Tibial nerve (tissue), 4 donors: ENCODE measurements at regions not wholly inside any gene's neighbourhood (a gene's known extent, or its start where the extent isn't known, plus 50 kb on each side); places are given as distances from the start of the nearest gene placed in this dataset.

Experiments
- DNase-seq, 2 donors: peaks; one replicate each; pipeline ENCODE4 v3.0.0-alpha.2; 2019; ENCODE audit warnings: low spot score in 2 of 2
- H3K27ac ChIP-seq, 4 donors: fragments of 200-600 bp; sonication (generic) in 3 of 4; one replicate each; pipeline ENCODE4 v1.5.1; 2017 to 2019; ENCODE audit warnings: mild to moderate bottlenecking in 1 of 4
- H3K27me3 ChIP-seq, 2 donors: fragments of 200-600 bp; sonication (generic) in 1 of 2; one replicate each; pipeline versions ENCODE4 v1.5.1 to v1.6.0; 2017 to 2019
- H3K36me3 ChIP-seq, 3 donors: fragments of 200-600 bp; sonication (generic); one replicate each; pipeline ENCODE4 v1.5.1; 2018 to 2019
- H3K4me1 ChIP-seq, 4 donors: fragments of 200-600 bp; sonication (generic) in 3 of 4; one replicate each; pipeline ENCODE4 v1.5.1; 2017 to 2019
- H3K4me3 ChIP-seq, 4 donors: fragments of 200-600 bp; sonication (generic) in 3 of 4; one replicate each; pipeline ENCODE4 v1.5.1; 2017 to 2019; ENCODE audit warnings: mild to moderate bottlenecking in 1 of 4, moderate library complexity in 1 of 4
- H3K9me3 ChIP-seq, 4 donors: fragments of 200-600 bp; sonication (generic) in 3 of 4; one replicate each; pipeline ENCODE4 v1.5.1; 2017 to 2019
- CTCF ChIP-seq, 5 experiments: fragments of 200-600 bp in 3 of 5; fragments of 450-650 bp in 2 of 5; sonication (generic) in 3 of 5; IDR thresholded peaks; one replicate each; pipeline ENCODE4 v1.5.1; 2016 to 2019; ENCODE audit warnings: antibody characterized with exemption in 5 of 5, mild to moderate bottlenecking in 3 of 5, moderate library complexity in 2 of 5
- EP300 ChIP-seq, 2 donors: sonication (generic); formaldehyde crosslinking; IDR thresholded peaks; one replicate each; pipeline ENCODE4 v1.6.1; 2017; ENCODE audit warnings: antibody characterized with exemption in 2 of 2, mild to moderate bottlenecking in 1 of 2
- POLR2A ChIP-seq, 2 donors: fragments of 450-650 bp; IDR thresholded peaks; one replicate each; pipeline ENCODE4 v1.6.1; 2017; ENCODE audit warnings: antibody characterized with exemption in 2 of 2, mild to moderate bottlenecking in 2 of 2, moderate library complexity in 2 of 2
- WGBS, 2 donors: methylation state at CpG; one replicate each; pipeline ENCODE4 v1.1.5; 2018; 5-methylcytosine and 5-hydroxymethylcytosine counted together

- Histone ChIP-seq H3K27me3 (no peaks in the 10 kb centered on the region), H3K4me3 (no peak overlapping the region), H3K4me1 (no peaks in the 10 kb centered on the region), H3K9me3 (no peaks in the 10 kb centered on the region), H3K27ac (no peak overlapping the region), H3K36me3 (no peaks in the 10 kb centered on the region)
- 27 to 74% methylated on average over 1 of the region's 1 CpG for WGBS, 2 donors
- TF ChIP-seq EP300 (IDR thresholded peaks at IDR 0.05) (no peak), POLR2A (IDR thresholded peaks at IDR 0.05) (no peak), CTCF (IDR thresholded peaks at IDR 0.05) (no peak)
- DNase-seq, result no peak
Measured at GRCh38 chr2:180675170-180675569, 305.2 kb upstream of the UBE2E3 start.

GRCh38 chr2:180672377-180672776, 308.0 kb upstream of the UBE2E3 start:
- 68 to 87% methylated on average over 1 of the region's 1 CpG for WGBS, 2 donors

DNA sequence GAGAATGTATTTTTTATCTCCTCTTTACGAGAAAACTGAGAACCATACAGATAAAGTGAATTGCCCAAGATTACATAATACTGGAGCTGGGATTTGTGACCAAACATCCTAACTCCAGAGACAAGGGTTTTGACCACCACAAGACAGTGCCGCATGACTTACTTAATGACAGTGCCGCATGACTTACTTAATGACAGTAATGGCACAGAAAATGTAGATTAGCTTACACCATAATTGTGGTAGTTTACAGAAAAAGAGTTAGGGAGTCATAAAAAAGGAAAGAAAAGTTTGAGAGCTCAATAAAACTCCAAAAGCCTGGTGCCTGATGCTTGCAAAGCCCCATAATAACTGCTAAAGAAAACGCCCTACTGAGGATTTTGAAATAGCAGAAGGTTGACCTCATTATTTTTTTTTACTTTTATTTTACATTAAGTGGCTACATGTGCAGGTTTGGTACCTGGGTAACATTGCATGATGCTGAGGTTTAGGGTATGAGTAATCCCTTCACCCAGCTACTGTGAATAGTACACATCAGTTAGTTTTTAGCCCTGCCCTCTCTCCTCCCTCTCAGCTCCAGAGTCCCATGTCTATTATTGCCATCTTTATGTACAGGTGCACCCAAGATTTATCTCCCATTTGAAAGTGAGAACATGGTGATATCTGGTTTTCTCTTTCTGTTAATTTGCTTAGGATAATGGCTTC, 310.0 kb upstream of the UBE2E3 start:
- TF ChIP-seq EP300 (IDR thresholded peaks at IDR 0.05) (no peak), POLR2A (IDR thresholded peaks at IDR 0.05) (no peak), CTCF (IDR thresholded peaks at IDR 0.05) (no peak)
- Histone ChIP-seq H3K27ac (no peak overlapping the region), H3K36me3 (no peaks in the 10 kb centered on the region), H3K4me1 (no peaks in the 10 kb centered on the region), H3K27me3 (no peaks in the 10 kb centered on the region), H3K4me3 (no peak overlapping the region), H3K9me3 (no peaks in the 10 kb centered on the region)
- WGBS, 2 donors, result 73% methylated on average over 4 of the region's 4 CpGs
- DNase-seq, result no peak

More at GRCh38 chr2:180672377-180672776, 308.0 kb upstream of the UBE2E3 start:
- H3K27ac ChIP-seq, result no peak overlapping the region
- no peak for DNase-seq
- H3K36me3 ChIP-seq, result no peaks in the 10 kb centered on the region
- no peak overlapping the region for H3K4me3 ChIP-seq
- TF ChIP-seq CTCF (IDR thresholded peaks at IDR 0.05) (no peak), POLR2A (IDR thresholded peaks at IDR 0.05) (no peak), EP300 (IDR thresholded peaks at IDR 0.05) (no peak)
- H3K27me3 ChIP-seq, result no peaks in the 10 kb centered on the region
- no peaks in the 10 kb centered on the region for H3K9me3 ChIP-seq
- no peaks in the 10 kb centered on the region for H3K4me1 ChIP-seq

DNA sequence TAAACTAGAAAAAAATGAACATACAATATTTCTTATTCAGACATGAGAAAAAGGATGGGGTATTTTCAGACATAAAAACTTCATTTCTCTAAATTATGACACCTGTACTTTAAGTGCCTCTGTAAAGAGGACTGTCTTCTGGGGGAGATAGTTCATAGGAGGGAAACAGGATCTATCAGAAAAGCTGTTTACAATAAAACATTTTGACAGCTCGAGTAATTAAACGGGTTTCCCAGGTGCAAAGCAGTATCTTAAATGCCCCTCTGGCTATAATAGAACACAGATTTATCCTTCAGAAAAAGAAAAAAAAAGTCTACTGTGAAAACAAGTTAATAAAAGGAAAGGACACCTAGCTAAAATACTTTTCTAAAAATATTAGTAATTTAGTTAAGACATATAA, 311.4 kb upstream of the UBE2E3 start:
- Histone ChIP-seq H3K4me3 (no peak overlapping the region), H3K4me1 (no peaks in the 10 kb centered on the region), H3K9me3 (no peaks in the 10 kb centered on the region), H3K27ac (no peak overlapping the region), H3K27me3 (no peaks in the 10 kb centered on the region), H3K36me3 (no peaks in the 10 kb centered on the region)
- no peak for DNase-seq
- TF ChIP-seq EP300 (IDR thresholded peaks at IDR 0.05), result no peak
- TF ChIP-seq POLR2A (IDR thresholded peaks at IDR 0.05), result no peak
- TF ChIP-seq CTCF (IDR thresholded peaks at IDR 0.05), result no peak
- 51 to 59% methylated on average over 2 of the region's 2 CpGs for WGBS, 2 donors

- 92% methylated on average over 2 of the region's 2 CpGs for WGBS, 2 donors
- no peak for TF ChIP-seq POLR2A (IDR thresholded peaks at IDR 0.05)
- TF ChIP-seq EP300 (IDR thresholded peaks at IDR 0.05), result no peak
- no peak for TF ChIP-seq CTCF (IDR thresholded peaks at IDR 0.05)
- H3K36me3 ChIP-seq, result no peaks in the 10 kb centered on the region
- H3K27me3 ChIP-seq, result no peaks in the 10 kb centered on the region
- H3K27ac ChIP-seq, result no peak overlapping the region
- H3K4me1 ChIP-seq, result peaks cover 0 to 6% (median 0%) of the 10 kb centered on the region in 4 donors
- no peak for DNase-seq
- no peaks in the 10 kb centered on the region for H3K9me3 ChIP-seq
- H3K4me3 ChIP-seq, result no peak overlapping the region
Measured at GRCh38 chr2:180664507-180664906, 315.9 kb upstream of the UBE2E3 start.
